Astrocyte (in vitro differentiated cells and primary cell): ENCODE measurements at regions not wholly inside any gene's neighbourhood (a gene's known extent, or its start where the extent isn't known, plus 50 kb on each side); places are given as distances from the start of the nearest gene placed in this dataset.
"Not testable (repeated sequence)": the region's sequence is repeated elsewhere in the genome, so short reads cannot be mapped to it uniquely, and the experiment has no call there.

Experiments
- DNase-seq: peaks from one replicate; pipeline ENCODE4 v3.0.0-alpha.2; 2010; ENCODE audit warnings: low read depth
- FAIRE-seq: peaks from 2 replicates; lab custom pipeline; 2011; peaks lifted over from hg19 to GRCh38; lab: Jason Lieb, UNC
- H2AFZ ChIP-seq: 2 replicates; pipeline ENCODE4 v1.6.0; 2012; ENCODE audit warnings: low read depth, low read length, inconsistent platforms
- H3K27ac ChIP-seq: 2 replicates; pipeline ENCODE4 v1.5.1; 2011; ENCODE audit warnings: low read depth, low read length, inconsistent platforms
- H3K27me3 ChIP-seq: 2 replicates; pipeline ENCODE4 v1.6.0; 2011; ENCODE audit warnings: low read length, inconsistent platforms; ENCODE audit not compliant: insufficient read depth
- H3K36me3 ChIP-seq: 2 replicates; pipeline ENCODE4 v1.5.1; 2011; ENCODE audit warnings: low read length, inconsistent platforms; ENCODE audit not compliant: insufficient read depth
- H3K4me1 ChIP-seq: 2 replicates; pipeline ENCODE4 v1.5.1; 2011; ENCODE audit warnings: low read length, inconsistent platforms; ENCODE audit not compliant: insufficient read depth
- H3K4me2 ChIP-seq: 2 replicates; pipeline ENCODE4 v1.6.0; 2012; ENCODE audit warnings: low read length, inconsistent platforms
- H3K4me3 ChIP-seq: 2 replicates; pipeline ENCODE4 v1.5.1; 2011; ENCODE audit warnings: low read depth, mild to moderate bottlenecking, low read length, inconsistent platforms; ENCODE audit not compliant: insufficient read depth
- H3K79me2 ChIP-seq: 2 replicates; pipeline ENCODE4 v1.6.0; 2012; ENCODE audit warnings: mild to moderate bottlenecking, low read length, inconsistent platforms; ENCODE audit not compliant: insufficient read depth
- H3K9ac ChIP-seq: 2 replicates; pipeline ENCODE4 v1.6.0; 2012; ENCODE audit warnings: mild to moderate bottlenecking, low read length, inconsistent platforms
- H3K9me3 ChIP-seq: 2 replicates; pipeline ENCODE4 v1.5.1; 2012; ENCODE audit warnings: low read depth, mild to moderate bottlenecking, low read length, inconsistent platforms; ENCODE audit not compliant: insufficient read depth
- H4K20me1 ChIP-seq: 2 replicates; pipeline ENCODE4 v1.6.0; 2012; ENCODE audit warnings: low read length, inconsistent platforms; ENCODE audit not compliant: insufficient read depth
- H3K27ac Mint-ChIP-seq: one replicate; pipeline ENCODE4 v1.8.0; 2021; ENCODE audit warnings: mild to moderate bottlenecking, mixed read lengths; ENCODE audit not compliant: unreplicated experiment
- H3K27me3 Mint-ChIP-seq: one replicate; pipeline ENCODE4 v1.8.0; 2021; ENCODE audit warnings: low read depth, mixed read lengths; ENCODE audit not compliant: unreplicated experiment
- H3K36me3 Mint-ChIP-seq: one replicate; pipeline ENCODE4 v1.8.0; 2021; ENCODE audit warnings: low read depth, mixed read lengths; ENCODE audit not compliant: unreplicated experiment
- H3K4me1 Mint-ChIP-seq: one replicate; pipeline ENCODE4 v1.8.0; 2021; ENCODE audit warnings: low read depth, mixed read lengths; ENCODE audit not compliant: unreplicated experiment
- H3K4me3 Mint-ChIP-seq: one replicate; pipeline ENCODE4 v1.8.0; 2021; ENCODE audit warnings: mild to moderate bottlenecking, moderate library complexity, mixed read lengths; ENCODE audit not compliant: unreplicated experiment
- H3K9me3 Mint-ChIP-seq: one replicate; pipeline ENCODE4 v1.8.0; 2021; ENCODE audit warnings: mild to moderate bottlenecking, mixed read lengths; ENCODE audit not compliant: unreplicated experiment
- EZH2 ChIP-seq: IDR thresholded peaks from 2 replicates; pipeline ENCODE4 v1.6.1; 2012; ENCODE audit warnings: mild to moderate bottlenecking, low read length, inconsistent platforms; ENCODE audit not compliant: insufficient read depth
- TF ChIP-seq, protein P1 (sequence below): IDR thresholded peaks from 2 replicates; pipeline ENCODE4 v1.5.1; 2011; ENCODE audit warnings: low read depth, mild to moderate bottlenecking, inconsistent platforms, low read length, moderate library complexity; ENCODE audit not compliant: insufficient read depth

DNA sequence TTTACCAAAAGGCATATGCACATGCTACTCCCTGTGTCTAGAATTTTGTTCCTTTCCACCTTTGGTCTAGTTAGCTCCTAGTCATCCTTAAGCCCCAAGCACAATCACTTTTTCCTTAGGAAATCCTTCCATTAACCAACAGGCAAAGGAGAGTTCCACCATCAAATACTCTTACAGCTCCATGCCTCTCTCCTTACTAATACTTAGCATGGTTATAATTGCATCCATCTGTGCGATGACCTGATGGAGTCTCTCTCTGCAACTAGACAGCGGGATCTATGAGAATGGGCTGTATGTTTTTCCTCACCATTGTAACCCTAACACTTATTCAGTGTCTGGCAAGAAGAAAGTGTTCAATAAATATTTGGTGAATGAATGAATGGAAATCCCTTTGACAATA lies 69.3 kb upstream of the SMAD3 start:
- Histone ChIP-seq H2AFZ (no peak overlapping the region), H3K4me2 (no peak overlapping the region), H3K79me2 (no peaks in the 10 kb centered on the region), H3K9ac (no peak overlapping the region), H3K36me3 (no peaks in the 10 kb centered on the region), H4K20me1 (no peaks in the 10 kb centered on the region), H3K4me3 (no peak overlapping the region), H3K27me3 (peaks cover 3% of the 10 kb centered on the region), H3K27ac (no peak overlapping the region), H3K9me3 (no peaks in the 10 kb centered on the region), H3K4me1 (peaks cover 4% of the 10 kb centered on the region)
- Mint-ChIP-seq H3K4me3 (no peak overlapping the region), H3K4me1 (no peaks in the 10 kb centered on the region), H3K27me3 (peaks cover 4% of the 10 kb centered on the region), H3K27ac (no peak overlapping the region), H3K9me3 (no peaks in the 10 kb centered on the region), H3K36me3 (no peaks in the 10 kb centered on the region)
- peak; percentile 31 for DNase-seq
- TF ChIP-seq, protein P1, sequence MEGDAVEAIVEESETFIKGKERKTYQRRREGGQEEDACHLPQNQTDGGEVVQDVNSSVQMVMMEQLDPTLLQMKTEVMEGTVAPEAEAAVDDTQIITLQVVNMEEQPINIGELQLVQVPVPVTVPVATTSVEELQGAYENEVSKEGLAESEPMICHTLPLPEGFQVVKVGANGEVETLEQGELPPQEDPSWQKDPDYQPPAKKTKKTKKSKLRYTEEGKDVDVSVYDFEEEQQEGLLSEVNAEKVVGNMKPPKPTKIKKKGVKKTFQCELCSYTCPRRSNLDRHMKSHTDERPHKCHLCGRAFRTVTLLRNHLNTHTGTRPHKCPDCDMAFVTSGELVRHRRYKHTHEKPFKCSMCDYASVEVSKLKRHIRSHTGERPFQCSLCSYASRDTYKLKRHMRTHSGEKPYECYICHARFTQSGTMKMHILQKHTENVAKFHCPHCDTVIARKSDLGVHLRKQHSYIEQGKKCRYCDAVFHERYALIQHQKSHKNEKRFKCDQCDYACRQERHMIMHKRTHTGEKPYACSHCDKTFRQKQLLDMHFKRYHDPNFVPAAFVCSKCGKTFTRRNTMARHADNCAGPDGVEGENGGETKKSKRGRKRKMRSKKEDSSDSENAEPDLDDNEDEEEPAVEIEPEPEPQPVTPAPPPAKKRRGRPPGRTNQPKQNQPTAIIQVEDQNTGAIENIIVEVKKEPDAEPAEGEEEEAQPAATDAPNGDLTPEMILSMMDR: no peak
- TF ChIP-seq EZH2: no peak
- FAIRE-seq: no peak

DNA sequence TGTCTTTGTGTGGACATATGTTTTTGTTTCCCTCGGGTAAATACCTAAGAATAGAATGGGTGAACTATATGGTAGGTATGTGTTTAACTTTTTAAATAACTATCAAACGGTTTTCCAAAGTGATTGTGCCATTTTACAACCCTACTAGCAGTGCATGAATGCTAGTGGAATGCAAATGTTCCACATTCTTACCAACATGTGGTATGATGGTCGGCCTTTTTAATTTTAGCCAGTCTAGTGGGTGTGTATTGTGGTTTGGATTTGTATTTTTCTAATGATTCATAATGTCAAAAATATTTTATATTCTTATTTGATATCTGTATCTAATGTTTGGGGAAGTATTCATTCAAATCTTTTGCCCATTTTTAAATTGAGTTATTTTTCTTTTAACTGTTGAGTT lies 68.2 kb upstream of the SMAD3 start:
- Histone ChIP-seq H3K9me3 (no peaks in the 10 kb centered on the region), H3K27me3 (peaks cover 3% of the 10 kb centered on the region), H3K4me2 (peak overlapping the region; percentile 11), H3K4me3 (no peak overlapping the region), H3K79me2 (no peaks in the 10 kb centered on the region), H3K4me1 (peaks cover 4% of the 10 kb centered on the region), H2AFZ (no peak overlapping the region), H3K9ac (no peak overlapping the region), H3K36me3 (no peaks in the 10 kb centered on the region), H3K27ac (no peak overlapping the region), H4K20me1 (no peaks in the 10 kb centered on the region)
- DNase-seq: peak; percentile 89
- H3K4me3 Mint-ChIP-seq: no peak overlapping the region
- no peaks in the 10 kb centered on the region for H3K36me3 Mint-ChIP-seq
- no peaks in the 10 kb centered on the region for H3K9me3 Mint-ChIP-seq
- H3K27me3 Mint-ChIP-seq: peaks cover 7% of the 10 kb centered on the region
- no peaks in the 10 kb centered on the region for H3K4me1 Mint-ChIP-seq
- no peak for FAIRE-seq
- TF ChIP-seq, protein P1: no peak
- no peak for TF ChIP-seq EZH2
- H3K27ac Mint-ChIP-seq: no peak overlapping the region

DNA sequence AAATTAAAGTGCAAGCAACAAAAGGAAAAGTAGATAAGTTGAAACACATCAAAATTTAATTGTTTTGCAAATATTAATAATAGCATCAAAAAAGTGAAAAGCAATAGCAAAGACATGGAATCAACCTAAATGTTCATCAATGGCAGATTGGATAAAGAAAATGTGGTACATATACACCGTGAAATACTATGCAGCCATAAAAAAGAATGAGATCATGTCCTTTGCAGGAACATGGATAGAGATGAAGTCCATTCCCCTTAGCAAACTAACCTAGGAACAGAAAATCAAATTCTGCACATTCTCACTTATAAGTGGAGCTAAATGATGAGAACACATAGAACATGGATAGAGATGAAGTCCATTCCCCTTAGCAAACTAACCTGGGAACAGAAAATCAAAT lies 67.2 kb upstream of the SMAD3 start:
- H3K4me1 Mint-ChIP-seq, H3K27me3 Mint-ChIP-seq: not testable (repeated sequence)

More for the DNA sequence above, 67.2 kb upstream of the SMAD3 start:
- not testable (repeated sequence) for H3K27ac ChIP-seq, H3K4me1 ChIP-seq, DNase-seq, H3K27ac Mint-ChIP-seq, H3K79me2 ChIP-seq, H3K9me3 ChIP-seq, H3K9me3 Mint-ChIP-seq, H2AFZ ChIP-seq, FAIRE-seq, H3K36me3 ChIP-seq, H3K4me2 ChIP-seq, H3K9ac ChIP-seq, H3K4me3 ChIP-seq, H3K36me3 Mint-ChIP-seq, H3K4me3 Mint-ChIP-seq, H3K27me3 ChIP-seq, H4K20me1 ChIP-seq
